22Rv1 (cell line): ENCODE measurements at regions not wholly inside any gene's neighbourhood (a gene's known extent, or its start where the extent isn't known, plus 50 kb on each side); places are given as distances from the start of the nearest gene placed in this dataset.

Source experiments
- ZFX ChIP-seq: fragments of 450-650 bp; IDR thresholded peaks from 2 replicates; pipeline ENCODE4 v1.6.1; 2017; ENCODE audit warnings: antibody characterized with exemption, borderline replicate concordance
- TF ChIP-seq, protein P1 (sequence below): fragments of 450-650 bp; IDR thresholded peaks from 2 replicates; pipeline ENCODE4 v1.5.1; 2017; ENCODE audit warnings: mild to moderate bottlenecking

DNA sequence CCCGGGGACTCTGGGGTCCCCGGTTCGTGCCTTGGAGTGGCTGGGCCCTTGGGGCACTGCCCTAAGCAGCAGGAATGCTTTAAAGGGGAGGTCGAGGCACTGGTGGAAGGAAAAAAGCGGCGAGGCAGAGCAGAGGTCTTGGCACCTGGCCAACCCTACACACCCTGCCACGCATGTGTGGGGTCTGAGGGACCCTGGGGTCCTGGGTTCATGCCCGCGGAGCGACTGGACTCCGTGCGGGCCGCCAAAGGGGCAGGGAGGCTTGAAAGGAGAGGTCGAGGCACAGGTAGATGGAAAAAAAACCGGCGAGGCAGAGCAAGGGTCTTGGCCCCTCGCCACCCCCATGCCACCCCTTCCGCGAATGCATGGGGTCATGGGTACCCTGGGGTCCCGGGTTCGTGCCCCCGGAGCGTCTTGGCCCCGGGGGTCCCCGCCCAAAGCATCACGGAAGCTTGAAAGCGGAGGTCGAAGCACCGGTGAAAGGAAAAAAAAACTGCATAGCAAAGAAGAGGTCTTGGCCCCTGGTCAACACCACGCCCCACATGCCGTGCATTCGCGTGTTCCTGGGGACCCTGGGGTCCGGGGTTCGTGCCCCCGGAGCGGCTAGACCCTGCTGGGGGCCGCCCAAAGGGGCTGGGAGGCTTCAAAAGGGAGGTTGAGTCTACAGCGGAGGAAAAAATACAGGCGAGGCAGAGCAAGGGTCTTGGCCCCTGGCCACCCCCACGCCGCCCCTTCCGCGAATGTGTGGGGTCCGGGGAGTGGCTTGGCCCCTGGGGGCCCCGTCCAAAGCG lies 312.9 kb downstream of the ALG10 start:
- TF ChIP-seq, protein P1, sequence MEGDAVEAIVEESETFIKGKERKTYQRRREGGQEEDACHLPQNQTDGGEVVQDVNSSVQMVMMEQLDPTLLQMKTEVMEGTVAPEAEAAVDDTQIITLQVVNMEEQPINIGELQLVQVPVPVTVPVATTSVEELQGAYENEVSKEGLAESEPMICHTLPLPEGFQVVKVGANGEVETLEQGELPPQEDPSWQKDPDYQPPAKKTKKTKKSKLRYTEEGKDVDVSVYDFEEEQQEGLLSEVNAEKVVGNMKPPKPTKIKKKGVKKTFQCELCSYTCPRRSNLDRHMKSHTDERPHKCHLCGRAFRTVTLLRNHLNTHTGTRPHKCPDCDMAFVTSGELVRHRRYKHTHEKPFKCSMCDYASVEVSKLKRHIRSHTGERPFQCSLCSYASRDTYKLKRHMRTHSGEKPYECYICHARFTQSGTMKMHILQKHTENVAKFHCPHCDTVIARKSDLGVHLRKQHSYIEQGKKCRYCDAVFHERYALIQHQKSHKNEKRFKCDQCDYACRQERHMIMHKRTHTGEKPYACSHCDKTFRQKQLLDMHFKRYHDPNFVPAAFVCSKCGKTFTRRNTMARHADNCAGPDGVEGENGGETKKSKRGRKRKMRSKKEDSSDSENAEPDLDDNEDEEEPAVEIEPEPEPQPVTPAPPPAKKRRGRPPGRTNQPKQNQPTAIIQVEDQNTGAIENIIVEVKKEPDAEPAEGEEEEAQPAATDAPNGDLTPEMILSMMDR: no peak
- TF ChIP-seq ZFX: no peak
